Vagina (tissue), 2 donors: ENCODE measurements at regions not wholly inside any gene's neighbourhood (a gene's known extent, or its start where the extent isn't known, plus 50 kb on each side); places are given as distances from the start of the nearest gene placed in this dataset.

Experiments
- DNase-seq, 2 donors: peaks; one replicate each; pipeline ENCODE4 v3.0.0-alpha.2; 2017; ENCODE audit errors: extremely low spot score in 2 of 2
- H3K27ac ChIP-seq: fragments of 200-600 bp; sonication (generic); one replicate; pipeline ENCODE4 v1.5.1; 2019
- H3K27me3 ChIP-seq: fragments of 200-600 bp; sonication (generic); one replicate; pipeline ENCODE4 v1.5.1; 2019
- H3K36me3 ChIP-seq, 2 donors: fragments of 200-600 bp; sonication (generic); one replicate each; pipeline ENCODE4 v1.5.1; 2017 to 2019
- H3K4me1 ChIP-seq: fragments of 200-600 bp; sonication (generic); one replicate; pipeline ENCODE4 v1.5.1; 2019
- H3K4me3 ChIP-seq, 2 donors: fragments of 200-600 bp; sonication (generic); 1 replicate in 1 of 2; 2 replicates in 1 of 2; pipeline ENCODE4 v1.5.1; 2016 to 2019
- H3K9me3 ChIP-seq: fragments of 200-600 bp; sonication (generic); one replicate; pipeline ENCODE4 v1.5.1; 2019
- CTCF ChIP-seq, 3 experiments: fragments of 450-650 bp in 2 of 3; fragments of 200-600 bp in 1 of 3; sonication (generic) in 1 of 3; IDR thresholded peaks; one replicate each; pipeline ENCODE4 v1.5.1; 2017 to 2019; ENCODE audit warnings: antibody characterized with exemption in 3 of 3, mild to moderate bottlenecking in 2 of 3, moderate library complexity in 2 of 3
- POLR2A ChIP-seq, 2 donors: fragments of 450-650 bp; IDR thresholded peaks; one replicate each; pipeline ENCODE4 v1.6.1; 2017; ENCODE audit warnings: antibody characterized with exemption in 2 of 2, mild to moderate bottlenecking in 2 of 2, moderate library complexity in 2 of 2
- POLR2AphosphoS5 ChIP-seq, 2 donors: sonication (generic); formaldehyde crosslinking; IDR thresholded peaks; one replicate each; pipeline ENCODE4 v1.9.0; 2017; ENCODE audit warnings: antibody characterized with exemption in 2 of 2, mild to moderate bottlenecking in 2 of 2, low read depth in 1 of 2; ENCODE audit not compliant: insufficient read depth in 1 of 2
- intact Hi-C: fragments of 100-400 bp; cut with DNase I; formaldehyde crosslinking; loops from one replicate; pipeline ENCODE4 v1.15.1; 2023

- Histone ChIP-seq H3K27ac (no peak overlapping the region), H3K27me3 (no peaks in the 10 kb centered on the region), H3K4me1 (no peaks in the 10 kb centered on the region), H3K36me3 (no peaks in the 10 kb centered on the region), H3K9me3 (no peaks in the 10 kb centered on the region), H3K4me3 (no peak overlapping the region)
- intact Hi-C loops: no loop called here
- peak in 1 of 2 donors; percentile 11 for DNase-seq
- TF ChIP-seq CTCF (IDR thresholded peaks at IDR 0.05): no peak
- no peak for TF ChIP-seq POLR2A (IDR thresholded peaks at IDR 0.05)
- no peak for TF ChIP-seq POLR2AphosphoS5 (IDR thresholded peaks at IDR 0.05; ENCODE audit: insufficient read depth in 1 of 2, low read depth in 1 of 2)
Measured at GRCh38 chr2:215754546-215754945, 258.8 kb downstream of the MREG start.

GRCh38 chr2:215753808-215754207 is 259.5 kb downstream of the MREG start:
- Histone ChIP-seq H3K4me3 (no peak overlapping the region), H3K27me3 (no peaks in the 10 kb centered on the region), H3K36me3 (no peaks in the 10 kb centered on the region), H3K4me1 (peaks cover under 1% of the 10 kb centered on the region), H3K27ac (no peak overlapping the region), H3K9me3 (no peaks in the 10 kb centered on the region)
- intact Hi-C loops: no loop called here
- TF ChIP-seq POLR2A (IDR thresholded peaks at IDR 0.05): no peak
- no peak for TF ChIP-seq POLR2AphosphoS5 (IDR thresholded peaks at IDR 0.05; ENCODE audit: insufficient read depth in 1 of 2, low read depth in 1 of 2)
- no peak for TF ChIP-seq CTCF (IDR thresholded peaks at IDR 0.05)
- DNase-seq: peak in 1 of 2 donors; percentile 49

GRCh38 chr2:215752991-215753390 is 260.4 kb downstream of the MREG start:
- DNase-seq: peak in 1 of 2 donors; percentile 27
- Histone ChIP-seq H3K27me3 (no peaks in the 10 kb centered on the region), H3K4me1 (peaks cover 5% of the 10 kb centered on the region), H3K4me3 (no peak overlapping the region), H3K27ac (no peak overlapping the region), H3K9me3 (no peaks in the 10 kb centered on the region), H3K36me3 (no peaks in the 10 kb centered on the region)
- intact Hi-C loops: no loop called here
- TF ChIP-seq POLR2AphosphoS5 (IDR thresholded peaks at IDR 0.05; ENCODE audit: insufficient read depth in 1 of 2, low read depth in 1 of 2) (no peak), POLR2A (IDR thresholded peaks at IDR 0.05) (no peak), CTCF (IDR thresholded peaks at IDR 0.05) (no peak)

GRCh38 chr2:215752436-215752835 is 260.9 kb downstream of the MREG start:
- H3K27ac ChIP-seq: no peak overlapping the region
- TF ChIP-seq CTCF (IDR thresholded peaks at IDR 0.05): no peak
- TF ChIP-seq POLR2AphosphoS5 (IDR thresholded peaks at IDR 0.05; ENCODE audit: insufficient read depth in 1 of 2, low read depth in 1 of 2): no peak
- no peak for TF ChIP-seq POLR2A (IDR thresholded peaks at IDR 0.05)
- intact Hi-C loops: no loop called here
- H3K4me3 ChIP-seq: no peak overlapping the region
- no peaks in the 10 kb centered on the region for H3K36me3 ChIP-seq
- H3K9me3 ChIP-seq: no peaks in the 10 kb centered on the region
- peaks cover 5% of the 10 kb centered on the region for H3K4me1 ChIP-seq
- peak in 1 of 2 donors; percentile 49 for DNase-seq
- H3K27me3 ChIP-seq: no peaks in the 10 kb centered on the region

GRCh38 chr2:215751911-215752272 is 261.5 kb downstream of the MREG start:
- H3K36me3 ChIP-seq: no peaks in the 10 kb centered on the region
- no peaks in the 10 kb centered on the region for H3K9me3 ChIP-seq
- DNase-seq: peak in 1 of 2 donors; percentile 49
- no peak overlapping the region for H3K4me3 ChIP-seq
- H3K27ac ChIP-seq: no peak overlapping the region
- H3K27me3 ChIP-seq: no peaks in the 10 kb centered on the region
- TF ChIP-seq POLR2A (IDR thresholded peaks at IDR 0.05): no peak
- no peak for TF ChIP-seq POLR2AphosphoS5 (IDR thresholded peaks at IDR 0.05; ENCODE audit: insufficient read depth in 1 of 2, low read depth in 1 of 2)
- TF ChIP-seq CTCF (IDR thresholded peaks at IDR 0.05): no peak
- intact Hi-C loops: no loop called here
- H3K4me1 ChIP-seq: peaks cover 5% of the 10 kb centered on the region
